HG02970 (cell line): ENCODE measurements at regions not wholly inside any gene's neighbourhood (a gene's known extent, or its start where the extent isn't known, plus 50 kb on each side); places are given as distances from the start of the nearest gene placed in this dataset.
"Not testable (repeated sequence)": the region's sequence is repeated elsewhere in the genome, so short reads cannot be mapped to it uniquely, and the experiment has no call there.

ENCODE experiments used
- ATAC-seq: cut with Tn5 transposase; IDR thresholded peaks from one replicate; pipeline ENCODE4 v1.9.1; 2021; ENCODE audit warnings: mild to moderate bottlenecking, moderate library complexity, moderate number of reproducible peaks; ENCODE audit not compliant: unreplicated experiment, low FRiP score

DNA sequence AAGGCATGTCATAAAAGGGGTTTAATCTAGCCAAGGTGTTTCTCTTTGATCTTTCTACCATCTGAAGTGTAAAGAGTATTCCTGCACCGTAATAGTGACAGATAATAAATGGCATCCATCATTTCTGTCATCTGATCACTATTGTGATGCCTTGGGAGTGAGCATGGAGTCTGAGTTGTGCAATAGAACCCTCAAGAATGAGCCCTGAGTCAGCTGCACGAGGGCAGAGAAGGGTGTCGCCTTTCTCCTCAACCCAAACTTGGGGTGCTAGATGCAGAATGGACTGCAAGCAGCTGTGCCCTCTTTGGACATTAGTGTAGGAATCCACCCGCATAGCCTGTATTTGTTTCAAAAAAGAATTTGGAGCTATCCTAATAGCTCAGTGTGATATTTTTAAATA lies 115.2 kb downstream of the ZNF37A start:
- no peak for ATAC-seq

DNA sequence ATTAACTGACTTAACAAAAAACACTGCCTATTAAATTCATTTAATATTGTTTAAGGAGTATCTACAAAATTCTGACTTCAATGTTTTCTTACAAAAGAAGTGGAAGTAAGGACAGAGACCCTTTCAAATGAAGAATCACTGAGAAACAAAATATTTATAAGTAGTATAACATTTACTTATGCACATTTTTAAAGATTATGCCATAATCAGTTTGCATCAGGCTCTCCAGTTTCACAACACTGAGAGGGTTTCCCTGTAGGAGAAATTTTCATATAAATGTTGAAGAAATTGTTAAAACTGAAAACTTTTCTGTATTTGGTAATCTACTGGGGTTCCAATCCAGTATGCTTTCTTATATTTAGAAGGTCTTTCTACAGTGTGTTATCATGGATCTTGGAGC lies 115.6 kb downstream of the ZNF37A start:
- not testable (repeated sequence) for ATAC-seq

DNA sequence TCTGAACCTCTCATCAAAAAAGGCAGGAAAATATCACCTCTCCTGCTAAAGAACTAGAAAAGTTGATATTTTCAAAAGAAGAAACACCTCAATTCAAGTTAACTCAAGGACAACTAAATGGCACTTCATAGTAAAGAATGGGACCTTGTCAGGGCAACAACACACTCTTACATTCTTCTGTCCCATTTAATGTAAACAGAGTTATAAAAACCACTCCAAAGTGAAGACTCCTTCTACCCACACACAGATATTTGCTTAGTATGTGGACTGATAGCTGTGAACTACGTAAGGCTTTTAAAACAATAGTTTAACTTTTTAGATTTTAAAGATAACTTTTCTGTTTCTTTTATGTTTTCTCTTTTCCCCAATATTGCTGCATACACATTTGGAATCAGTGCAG lies 118.3 kb downstream of the ZNF37A start:
- no peak for ATAC-seq

DNA sequence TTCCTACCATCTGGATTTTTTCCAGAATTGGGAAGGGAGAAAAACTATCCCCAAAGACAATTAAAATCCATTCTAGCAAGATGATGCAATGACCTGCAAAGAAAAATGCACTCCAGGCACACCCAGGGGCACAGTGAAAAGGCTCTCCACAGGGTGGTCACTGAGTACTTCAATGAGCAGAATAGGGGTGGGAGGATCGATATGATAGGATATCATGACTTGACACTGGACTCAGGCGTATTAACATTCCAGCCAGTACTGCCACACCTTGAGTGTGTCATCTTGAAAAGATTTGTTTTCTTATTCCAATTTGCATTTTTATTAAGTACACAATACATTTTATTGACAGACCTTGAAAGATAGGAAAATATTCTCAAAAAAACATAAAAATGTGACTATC lies 132.2 kb downstream of the ZNF37A start:
- ATAC-seq = no peak

DNA sequence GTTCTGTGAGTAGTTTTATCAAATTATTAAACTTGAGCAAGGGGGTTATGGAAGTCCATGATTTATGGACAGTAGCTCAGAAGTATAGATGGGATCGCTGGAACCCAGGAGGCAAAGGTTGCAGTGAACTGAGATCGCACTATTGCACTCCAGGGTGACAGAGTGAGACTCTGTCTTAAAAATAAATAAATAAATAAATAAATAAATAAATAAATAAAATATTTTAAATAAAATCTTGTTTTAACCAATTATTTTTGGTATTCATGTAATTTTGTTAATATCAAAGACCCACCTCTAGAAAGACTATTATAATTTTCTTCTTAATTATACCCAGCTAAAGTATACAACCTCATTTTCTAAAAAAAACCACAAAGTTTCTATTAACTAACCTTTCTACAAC lies 134.3 kb downstream of the ZNF37A start:
- no peak for ATAC-seq

DNA sequence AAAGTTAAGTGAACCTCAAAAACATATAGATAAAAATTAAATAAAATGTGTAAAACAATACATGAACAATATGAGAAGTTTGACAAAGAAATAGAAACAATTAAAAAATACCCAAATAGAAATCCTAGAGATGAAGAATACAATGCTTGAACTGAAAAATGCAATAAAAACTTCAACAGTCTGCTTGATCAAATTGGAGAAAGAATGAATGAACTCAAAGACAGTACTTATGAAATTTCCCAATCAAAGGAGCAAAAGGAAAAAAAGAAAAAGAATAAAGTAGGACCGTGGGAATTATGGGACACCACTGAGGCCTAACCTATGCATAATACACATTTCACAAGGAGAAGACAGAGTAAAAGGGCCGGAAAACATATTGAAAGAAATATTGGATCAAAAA lies 144.3 kb downstream of the ZNF37A start:
- ATAC-seq = not testable (repeated sequence)

DNA sequence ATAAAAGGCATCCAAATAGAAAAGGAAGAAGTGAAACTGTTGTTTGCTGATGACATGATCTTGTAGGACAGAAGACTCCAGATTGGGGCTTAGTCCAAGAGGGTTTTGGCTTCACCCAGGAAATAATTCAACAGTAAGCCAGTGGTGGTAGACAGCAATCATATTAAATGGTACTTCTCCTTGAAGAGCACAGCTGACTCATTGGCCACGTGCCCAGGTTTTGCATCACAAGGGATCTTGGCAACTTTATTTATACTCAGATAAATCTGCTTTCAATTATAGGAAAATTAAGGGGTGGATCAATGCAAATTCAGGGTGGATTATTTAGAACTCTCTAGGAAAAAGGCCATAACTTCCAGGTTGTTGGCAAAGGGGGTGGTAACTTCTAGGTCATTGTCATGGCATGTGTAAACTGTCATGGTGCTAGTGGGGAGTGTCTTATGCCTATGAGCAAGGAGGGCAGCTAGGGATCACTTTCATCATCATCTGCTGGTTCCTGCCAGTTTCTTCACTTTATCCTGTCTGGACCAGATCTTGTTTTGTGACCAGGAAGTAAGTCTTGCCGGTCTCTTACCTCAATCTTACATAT lies 148.0 kb downstream of the ZNF37A start:
- ATAC-seq = not testable (repeated sequence)

DNA sequence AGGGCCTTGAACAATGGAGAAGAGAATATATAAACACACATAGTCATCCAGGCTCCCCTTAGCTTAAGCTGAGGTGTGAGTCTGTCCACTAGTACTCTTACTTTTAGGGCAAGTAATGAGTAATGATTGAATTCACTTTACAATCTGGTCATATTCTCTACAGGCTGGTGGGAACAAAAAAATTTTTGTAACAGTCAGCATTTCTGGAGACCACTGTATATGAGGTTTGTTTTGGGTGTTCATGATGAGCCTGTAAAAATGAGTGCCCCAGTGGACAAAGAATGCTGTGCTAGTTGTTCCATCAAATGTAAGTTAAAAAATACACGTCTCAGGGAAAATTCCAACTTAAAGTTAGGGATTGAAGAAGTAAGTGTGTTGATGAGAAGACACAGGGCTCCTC lies 154.0 kb downstream of the ZNF37A start:
- not testable (repeated sequence) for ATAC-seq

DNA sequence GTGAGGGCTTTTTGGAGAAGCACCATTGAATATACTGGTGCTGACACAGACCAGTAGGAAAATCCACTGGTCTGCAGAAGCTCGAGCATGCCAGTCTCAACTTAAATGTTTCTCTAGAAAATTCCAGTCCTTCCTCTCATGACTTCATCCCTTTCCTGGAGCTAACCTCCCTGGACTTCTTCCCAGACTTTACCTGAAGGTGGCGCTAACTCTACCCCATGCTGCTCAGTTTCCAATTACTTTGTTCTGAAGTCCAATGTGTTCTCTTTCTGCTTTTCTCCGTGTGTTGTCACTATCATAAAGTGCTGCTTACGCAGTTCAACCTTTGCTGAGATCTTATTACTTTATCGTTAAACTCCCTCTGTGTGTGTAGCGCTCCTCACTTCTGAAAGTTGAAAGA lies 158.4 kb downstream of the ZNF37A start:
- ATAC-seq = not testable (repeated sequence)

DNA sequence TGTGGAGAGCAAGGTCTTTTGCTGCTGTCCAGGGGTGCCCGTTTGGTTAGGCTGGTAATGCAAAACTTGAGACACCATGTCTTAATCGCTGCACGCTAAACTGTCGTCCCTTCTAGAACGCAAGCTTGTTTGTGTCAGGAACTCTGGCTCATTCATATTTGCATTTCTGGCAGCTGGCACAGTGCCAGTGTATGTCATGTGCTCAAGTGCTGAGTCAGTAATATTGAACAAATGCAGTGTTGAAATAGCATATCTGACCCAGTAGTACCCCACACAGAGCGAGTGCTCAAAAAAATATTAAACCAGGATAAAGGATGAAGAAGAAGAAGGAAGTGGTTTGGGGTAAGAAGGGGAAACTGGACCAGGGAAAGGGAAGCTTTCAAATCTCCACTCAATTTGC lies 173.4 kb downstream of the ZNF37A start:
- ATAC-seq = not testable (repeated sequence)

DNA sequence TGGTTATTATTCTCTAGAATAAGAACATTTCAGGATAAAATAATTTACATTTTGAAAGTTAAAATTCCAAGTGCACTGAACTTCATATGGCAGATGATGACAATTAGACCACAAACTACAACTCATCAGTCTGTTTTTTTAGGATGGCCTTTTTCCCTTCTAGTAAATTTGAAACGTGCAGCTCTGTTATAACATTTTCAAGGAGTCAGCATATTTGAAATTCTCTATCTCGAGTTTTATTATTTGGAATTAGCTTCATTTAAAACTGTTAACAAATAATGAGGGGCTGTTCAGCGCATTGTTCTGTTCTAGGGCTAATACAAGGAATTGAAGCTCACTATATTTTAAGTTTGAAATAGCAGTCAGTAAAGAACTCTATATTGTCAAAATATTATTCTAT lies 176.9 kb downstream of the ZNF37A start:
- not testable (repeated sequence) for ATAC-seq

DNA sequence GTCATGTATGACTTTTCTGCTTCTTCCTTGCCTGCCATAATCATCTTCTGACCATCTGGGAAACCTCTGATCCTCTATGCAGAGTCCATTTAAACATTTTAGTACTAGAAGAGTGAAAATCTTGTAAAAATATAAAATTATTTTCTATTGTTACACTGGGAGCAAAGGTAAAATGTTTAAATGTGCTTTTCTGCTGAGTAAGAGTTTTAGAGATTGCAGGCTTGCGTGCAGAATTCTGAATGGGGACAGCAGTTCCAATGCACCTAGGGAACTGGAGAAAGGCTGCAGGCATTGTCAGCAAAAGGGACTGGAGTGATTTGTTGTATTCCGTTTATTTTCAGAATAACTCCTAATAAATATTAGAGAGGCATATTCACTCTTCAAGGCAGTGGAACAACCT lies 180.7 kb downstream of the ZNF37A start:
- not testable (repeated sequence) for ATAC-seq

DNA sequence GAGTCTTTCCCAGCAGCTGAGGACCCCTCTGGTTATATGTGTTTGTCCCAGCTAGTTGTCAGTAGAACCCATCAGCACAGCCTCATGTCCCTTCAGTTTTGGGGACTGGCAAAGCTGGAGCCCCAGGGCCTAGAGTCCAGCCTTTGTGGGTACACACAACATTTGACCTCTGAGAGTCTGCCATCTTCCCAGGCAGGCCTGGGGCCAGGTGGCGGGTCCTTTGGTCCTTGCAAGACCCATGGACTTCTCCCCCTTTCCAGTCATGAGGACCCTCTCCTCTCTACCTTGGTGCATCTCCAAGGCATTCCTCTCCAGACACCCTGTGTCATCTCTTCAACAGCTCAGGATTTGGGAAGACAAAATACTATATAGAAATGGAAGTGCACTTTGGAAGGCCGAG lies 198.4 kb downstream of the ZNF37A start:
- ATAC-seq = not testable (repeated sequence)

DNA sequence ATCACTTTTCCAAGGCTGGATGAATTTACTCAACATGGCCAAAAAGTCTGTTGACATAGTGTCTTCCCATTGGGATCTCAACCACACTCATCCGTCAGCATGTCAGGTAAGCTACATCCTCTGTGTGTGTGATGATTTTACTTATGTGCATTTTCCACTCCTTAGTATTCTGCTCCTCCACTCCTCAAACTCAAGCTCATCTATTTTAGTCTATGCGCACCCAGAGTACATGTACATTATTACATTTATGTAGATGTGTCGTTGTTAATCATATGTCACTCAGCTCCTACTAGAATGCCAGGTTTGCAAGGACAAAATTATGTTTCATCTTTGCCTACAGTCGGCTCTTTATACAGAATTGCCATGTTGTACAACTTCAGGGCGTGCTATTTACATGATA lies 216.0 kb downstream of the ZNF37A start:
- not testable (repeated sequence) for ATAC-seq

DNA sequence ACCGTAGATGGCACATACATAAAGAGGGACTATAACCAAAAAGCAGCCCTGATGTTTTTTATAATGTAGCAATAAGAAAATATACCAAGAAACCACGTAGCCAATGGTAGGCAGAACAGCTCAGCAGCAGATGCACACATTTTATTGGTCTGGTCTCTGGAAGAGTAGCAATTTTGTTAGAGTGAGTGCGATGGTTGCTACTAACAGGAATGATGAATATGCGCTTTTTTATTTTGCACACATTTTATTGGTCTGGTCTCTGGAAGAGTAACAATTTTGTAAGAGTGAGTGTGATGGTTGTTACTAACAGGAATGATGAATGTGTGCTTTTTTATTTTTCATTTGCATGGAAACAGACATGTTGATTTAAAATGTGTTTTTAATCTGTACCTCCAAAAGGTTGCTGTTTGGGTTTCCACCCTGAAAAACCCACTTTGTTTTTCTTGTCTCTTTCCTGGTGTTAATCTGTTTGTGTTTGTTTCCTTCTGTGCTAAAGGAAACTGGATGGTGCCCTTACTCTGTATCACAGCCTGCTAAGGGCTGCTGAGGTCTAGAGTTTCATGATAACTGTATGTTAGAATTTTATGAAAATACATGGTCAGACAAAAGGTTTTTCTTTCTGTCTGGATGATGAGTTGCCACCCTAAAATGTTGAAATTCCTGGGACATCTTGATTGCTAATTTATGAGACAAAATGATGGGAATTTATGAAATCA lies 221.1 kb downstream of the ZNF37A start:
- not testable (repeated sequence) for ATAC-seq

DNA sequence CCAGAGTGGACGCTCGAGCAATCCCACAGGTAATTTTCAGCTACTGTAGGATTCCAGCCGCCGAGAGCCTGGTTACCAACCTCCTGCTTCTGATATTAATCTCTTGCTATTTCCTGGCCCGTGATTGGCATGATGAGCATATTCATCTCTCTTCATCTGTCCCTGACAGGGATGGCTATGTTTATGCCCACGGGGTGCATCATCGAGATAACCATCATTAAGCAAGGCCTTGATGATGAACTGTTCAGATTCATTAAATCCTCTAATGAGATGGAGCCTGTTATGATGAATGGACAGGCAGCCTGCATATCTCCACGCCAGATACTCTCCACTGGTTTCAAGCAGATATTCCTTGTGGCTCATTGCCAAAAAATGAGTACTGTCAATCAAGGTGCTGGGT lies 227.3 kb downstream of the ZNF37A start:
- not testable (repeated sequence) for ATAC-seq

DNA sequence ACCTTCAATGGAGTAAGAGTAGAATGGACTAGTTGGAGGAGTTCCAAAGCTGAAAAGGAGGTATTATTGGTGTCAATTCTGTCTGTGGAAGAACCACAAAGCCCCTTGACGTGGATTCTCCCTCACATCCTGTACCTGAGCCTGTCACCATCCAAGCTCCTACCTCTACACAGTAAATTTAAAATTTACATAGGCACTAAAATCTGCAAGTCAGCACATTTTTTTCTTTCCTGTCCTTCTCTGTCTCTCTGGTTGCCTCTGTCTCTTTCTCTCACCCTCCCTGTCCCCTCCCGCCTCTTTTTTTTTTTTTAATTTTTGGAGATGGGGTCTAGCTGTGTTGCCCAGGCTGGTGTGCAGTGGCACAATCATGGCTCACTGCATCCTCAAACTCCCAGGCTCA lies 236.2 kb downstream of the ZNF37A start:
- ATAC-seq = not testable (repeated sequence)

DNA sequence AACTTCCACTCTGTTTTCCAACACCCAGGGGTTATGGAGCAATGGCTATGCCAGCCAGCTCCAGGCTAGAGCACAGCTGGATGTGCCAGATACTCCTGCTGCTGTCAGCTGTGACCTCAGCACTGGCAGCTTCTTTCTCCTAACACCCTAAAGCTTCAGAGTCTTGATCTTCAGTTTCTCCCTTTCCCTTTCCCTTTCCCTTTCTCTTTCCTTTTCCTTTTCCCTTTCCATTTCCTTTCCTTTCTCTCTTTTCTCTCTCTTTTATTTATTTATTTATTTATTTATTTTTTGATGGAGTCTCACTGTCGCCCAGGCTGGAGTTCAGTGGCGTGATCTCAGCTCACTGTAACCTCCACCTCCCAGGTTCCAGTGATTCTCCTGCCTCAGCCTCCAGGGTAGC lies 237.0 kb downstream of the ZNF37A start:
- not testable (repeated sequence) for ATAC-seq

DNA sequence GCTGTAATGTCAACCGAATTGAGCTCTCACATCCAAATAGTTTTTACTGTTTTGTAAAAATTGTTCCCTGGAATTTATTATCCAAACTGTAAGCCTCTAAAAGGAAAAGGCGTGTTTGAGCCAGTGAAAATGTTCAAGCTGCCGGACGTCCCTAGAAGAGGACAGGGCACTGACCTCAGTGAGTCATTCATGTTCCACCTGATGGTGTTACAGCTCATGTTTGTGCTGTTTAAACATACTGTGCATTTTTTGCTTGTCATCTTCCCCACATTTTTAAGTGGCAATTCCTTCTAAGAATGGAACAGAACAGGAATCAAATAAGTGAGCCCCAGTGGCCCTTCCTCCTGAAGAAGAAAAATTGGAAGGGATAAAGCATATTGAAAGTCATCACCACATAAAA lies 239.6 kb downstream of the ZNF37A start:
- ATAC-seq = not testable (repeated sequence)

DNA sequence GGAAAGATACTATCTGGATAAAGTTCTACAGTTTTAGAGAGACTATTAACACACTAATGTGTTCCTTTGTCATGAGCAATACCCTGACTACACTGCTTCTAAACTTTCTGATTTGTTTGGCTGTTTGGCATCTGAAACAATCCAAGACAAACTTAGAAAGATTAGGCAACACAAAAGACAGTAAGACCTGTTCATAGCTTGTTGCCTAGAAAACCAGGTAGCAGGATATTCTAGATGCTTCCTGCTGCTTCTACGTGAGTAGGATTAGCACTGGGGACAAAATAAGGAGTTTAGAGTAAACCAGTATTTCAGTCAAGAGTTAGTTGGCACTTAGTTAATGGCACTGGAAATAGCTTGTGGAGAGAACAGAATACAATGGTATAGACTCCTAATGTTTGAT lies 256.5 kb downstream of the ZNF37A start:
- not testable (repeated sequence) for ATAC-seq

DNA sequence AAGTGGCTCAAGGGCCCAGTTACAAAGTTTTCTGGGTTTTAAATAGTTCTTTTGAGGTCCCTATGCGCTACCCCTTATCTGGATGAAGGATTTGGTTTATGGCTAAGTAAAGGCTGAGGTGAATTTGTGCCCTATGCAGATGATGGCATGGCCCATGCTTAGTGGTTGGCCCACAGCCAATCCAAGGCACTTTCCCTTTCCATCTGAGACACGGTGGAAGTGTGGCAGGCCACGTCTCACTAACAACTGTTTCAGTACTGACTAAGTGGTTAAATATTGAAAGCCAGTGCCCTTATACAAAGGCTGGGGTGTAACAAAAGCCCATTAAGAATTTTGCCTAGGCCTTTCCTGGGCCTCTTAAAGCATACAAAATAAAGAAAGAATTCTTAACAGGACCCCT lies 260.3 kb downstream of the ZNF37A start:
- not testable (repeated sequence) for ATAC-seq

DNA sequence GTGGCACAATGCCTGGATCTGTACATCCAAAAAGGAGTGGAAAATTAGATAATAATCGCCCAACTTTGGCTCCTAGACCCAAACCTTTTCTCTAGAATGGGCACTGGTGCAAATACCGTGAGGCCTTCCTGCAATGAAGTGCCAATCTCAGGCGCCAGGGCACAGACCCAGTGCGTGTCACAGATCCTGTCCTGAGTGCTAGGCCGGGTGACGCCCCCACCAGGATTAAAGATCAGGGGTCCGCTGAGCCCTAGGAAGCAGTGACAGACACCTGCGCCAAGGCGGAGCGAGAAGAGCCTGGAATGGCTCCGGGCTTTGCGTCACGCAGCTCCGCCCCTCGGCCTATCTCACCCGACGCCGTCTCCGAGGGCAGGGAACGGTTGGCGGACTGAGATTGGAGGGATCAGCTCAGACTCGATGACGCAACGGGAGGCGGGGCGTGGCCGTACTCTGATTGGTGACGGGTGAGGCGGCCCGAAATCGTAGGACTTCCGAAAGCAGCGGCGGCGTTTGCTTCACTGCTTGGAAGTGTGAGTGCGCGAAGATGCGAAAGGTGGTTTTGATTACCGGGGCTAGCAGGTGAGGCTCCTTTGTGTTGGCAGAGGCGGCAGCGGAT lies 261.9 kb downstream of the ZNF37A start:
- peak; percentile 100 for ATAC-seq
